HG02588 (cell line): ENCODE measurements at regions not wholly inside any gene's neighbourhood (a gene's known extent, or its start where the extent isn't known, plus 50 kb on each side); places are given as distances from the start of the nearest gene placed in this dataset.

Experiments
- ATAC-seq: cut with Tn5 transposase; IDR thresholded peaks from one replicate; pipeline ENCODE4 v1.9.1; 2021; ENCODE audit warnings: mild to moderate bottlenecking, moderate library complexity; ENCODE audit not compliant: unreplicated experiment

- ATAC-seq, result no peak
Measured at GRCh38 chr7:88515301-88515700, 208.6 kb upstream of the STEAP4 start.

- no peak for ATAC-seq
Measured at GRCh38 chr7:88509341-88509740, 202.6 kb upstream of the STEAP4 start.

GRCh38 chr7:88500131-88500530 lies 193.4 kb upstream of the STEAP4 start:
- no peak for ATAC-seq

- ATAC-seq, result no peak
Measured at GRCh38 chr7:88495881-88496725, 189.4 kb upstream of the STEAP4 start.

- ATAC-seq, result no peak
Measured at GRCh38 chr7:88492153-88492552, 185.5 kb upstream of the STEAP4 start.

GRCh38 chr7:88490874-88491273 lies 184.2 kb upstream of the STEAP4 start:
- no peak for ATAC-seq

- ATAC-seq, result no peak
Measured at GRCh38 chr7:88490161-88490560, 183.5 kb upstream of the STEAP4 start.

GRCh38 chr7:88485821-88486220 lies 179.1 kb upstream of the STEAP4 start:
- no peak for ATAC-seq

- ATAC-seq, result no peak
Measured at GRCh38 chr7:88484551-88484950, 177.9 kb upstream of the STEAP4 start.

- no peak for ATAC-seq
Measured at GRCh38 chr7:88480896-88481295, 174.2 kb upstream of the STEAP4 start.

- ATAC-seq, result no peak
Measured at GRCh38 chr7:88480271-88480670, 173.6 kb upstream of the STEAP4 start.

- ATAC-seq, result no peak
Measured at GRCh38 chr7:88477976-88478375, 171.3 kb upstream of the STEAP4 start.

GRCh38 chr7:88465600-88465999 lies 158.9 kb upstream of the STEAP4 start:
- ATAC-seq, result no peak

GRCh38 chr7:88462799-88463198 lies 156.1 kb upstream of the STEAP4 start:
- no peak for ATAC-seq

- ATAC-seq, result no peak
Measured at GRCh38 chr7:88460650-88461049, 154.0 kb upstream of the STEAP4 start.

- ATAC-seq, result no peak
Measured at GRCh38 chr7:88458946-88459345, 152.3 kb upstream of the STEAP4 start.

GRCh38 chr7:88458279-88458678 lies 151.6 kb upstream of the STEAP4 start:
- no peak for ATAC-seq

- ATAC-seq, result no peak
Measured at GRCh38 chr7:88457320-88457719, 150.6 kb upstream of the STEAP4 start.

- ATAC-seq, result no peak
Measured at GRCh38 chr7:88456490-88456889, 149.8 kb upstream of the STEAP4 start.

- no peak for ATAC-seq
Measured at GRCh38 chr7:88455696-88456095, 149.0 kb upstream of the STEAP4 start.

GRCh38 chr7:88452646-88453045 lies 146.0 kb upstream of the STEAP4 start:
- no peak for ATAC-seq

- no peak for ATAC-seq
Measured at GRCh38 chr7:88450874-88451273, 144.2 kb upstream of the STEAP4 start.

- ATAC-seq, result no peak
Measured at GRCh38 chr7:88449410-88449809, 142.7 kb upstream of the STEAP4 start.
